Epithelial cell of prostate (primary cell): ENCODE measurements at regions not wholly inside any gene's neighbourhood (a gene's known extent, or its start where the extent isn't known, plus 50 kb on each side); places are given as distances from the start of the nearest gene placed in this dataset.

ENCODE experiments used
- DNase-seq: peaks from one replicate; pipeline ENCODE4 v3.0.0-alpha.2; 2011; ENCODE audit warnings: low read depth, low spot score
- H3K27ac ChIP-seq: fragments of 450-650 bp; 2 replicates; pipeline ENCODE4 v1.5.1; 2017; ENCODE audit warnings: mild to moderate bottlenecking

DNA sequence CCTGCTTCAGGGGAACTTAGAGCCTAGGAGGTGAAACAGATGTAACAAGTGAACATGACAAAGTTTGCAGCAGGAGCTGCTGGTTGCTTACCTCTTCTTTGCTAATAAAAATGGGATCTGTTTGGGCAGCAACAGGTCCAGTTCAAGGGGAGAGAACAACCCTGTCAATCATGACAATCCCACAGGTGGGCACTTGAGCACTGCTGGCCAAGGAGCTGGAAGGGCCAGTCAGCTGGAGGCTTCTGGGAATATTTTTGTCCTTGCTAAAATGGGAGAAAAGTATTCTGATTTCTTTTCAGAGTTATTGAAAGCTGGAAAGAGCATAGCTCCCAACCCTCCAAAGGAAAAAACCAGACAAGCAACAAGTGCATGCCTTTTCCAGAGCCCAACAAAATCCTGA is 477.7 kb upstream of the SULF2 start:
- DNase-seq: no peak
- H3K27ac ChIP-seq: no peak overlapping the region

DNA sequence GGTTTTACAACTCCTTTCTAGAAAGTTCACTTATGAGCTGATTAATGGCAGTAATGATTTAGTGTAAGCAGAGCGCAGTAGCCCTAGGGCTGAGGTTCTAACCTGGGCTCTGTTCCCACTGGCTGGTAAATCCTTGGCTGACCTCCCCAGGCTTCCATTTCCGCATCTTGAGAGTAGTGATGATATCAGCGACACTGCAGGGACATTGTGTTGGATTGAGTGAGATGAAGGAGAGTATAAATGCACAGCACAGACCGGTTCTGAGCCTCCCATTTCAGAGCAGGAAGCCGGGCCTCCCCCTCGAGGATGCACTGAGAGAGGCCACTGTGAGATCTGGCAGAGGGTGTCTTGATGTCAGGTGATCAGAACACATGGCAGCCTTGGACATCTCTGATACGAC is 477.2 kb upstream of the SULF2 start:
- H3K27ac ChIP-seq: no peak overlapping the region
- DNase-seq: no peak

DNA sequence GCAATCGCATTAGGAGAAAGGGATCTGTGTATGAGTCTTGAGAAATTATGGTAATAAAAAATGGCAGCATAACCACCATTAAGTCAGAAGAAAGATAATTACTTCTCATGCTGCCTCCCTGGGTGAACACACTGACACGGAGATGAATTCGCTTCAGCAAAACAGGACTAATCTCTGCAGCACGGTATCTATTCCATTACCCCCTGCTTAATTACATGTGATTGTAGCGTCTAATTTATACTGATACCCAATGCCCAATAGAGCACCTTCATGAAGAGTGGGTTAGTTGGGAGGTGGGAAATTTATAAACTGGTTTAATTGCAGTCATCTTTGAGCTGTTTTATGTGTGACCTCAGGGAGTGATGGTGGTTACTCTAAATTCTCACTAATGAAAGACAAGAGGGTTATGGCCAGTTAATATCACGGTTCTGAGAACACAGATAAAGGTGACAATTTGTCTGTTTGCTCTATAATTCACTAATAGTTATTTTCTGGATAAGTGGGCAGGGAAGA is 476.2 kb upstream of the SULF2 start:
- no peak overlapping the region for H3K27ac ChIP-seq
- DNase-seq: no peak

DNA sequence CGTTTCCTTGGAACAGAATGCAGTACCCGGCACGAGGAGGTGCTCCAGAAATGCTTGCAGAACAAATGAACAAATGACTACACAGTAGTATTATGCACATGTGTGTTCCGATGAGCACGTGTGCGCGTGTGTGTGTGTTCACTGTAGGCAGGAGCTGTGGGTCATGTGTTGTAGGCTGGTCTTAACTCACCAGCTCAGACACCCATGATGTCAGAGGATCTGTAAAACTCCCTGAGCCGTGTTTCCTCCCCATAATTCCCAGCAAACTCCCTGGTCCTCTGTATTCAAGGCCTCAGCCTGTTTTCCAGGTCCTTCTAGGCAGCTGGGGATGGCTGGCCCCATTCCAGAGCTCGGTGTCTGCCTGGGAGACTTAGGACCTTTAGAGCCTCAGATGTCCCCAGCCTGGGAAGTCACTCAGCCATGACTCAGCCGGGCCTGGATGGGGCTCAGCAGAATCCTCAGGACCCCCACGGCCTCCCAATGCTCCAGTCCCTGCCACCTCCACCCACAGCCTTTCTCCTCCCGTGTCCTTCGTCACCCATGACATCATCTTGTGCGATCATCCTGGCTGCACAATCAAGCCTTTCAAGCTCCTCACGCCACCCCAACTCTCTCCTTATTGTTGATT is 475.0 kb upstream of the SULF2 start:
- H3K27ac ChIP-seq: no peak overlapping the region
- DNase-seq: no peak

DNA sequence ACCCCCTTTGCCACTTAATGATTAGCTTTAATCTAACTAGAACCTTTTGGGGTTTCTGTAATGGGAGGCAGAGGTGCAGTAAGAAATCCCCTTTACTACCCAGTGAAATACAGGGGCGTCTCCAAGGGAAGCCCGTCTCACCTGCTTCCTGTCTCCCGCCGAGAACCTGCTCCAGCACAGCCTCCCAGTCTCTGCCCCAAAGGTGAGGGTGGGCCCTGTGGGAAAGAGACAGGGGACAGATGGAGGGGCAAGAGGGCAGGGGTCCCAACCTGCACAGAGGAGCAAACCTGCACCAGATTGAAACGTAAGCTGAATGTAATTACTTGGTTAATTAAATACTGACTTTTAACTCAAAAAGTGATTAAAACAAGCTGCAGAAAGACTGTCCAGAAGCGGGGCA is 474.2 kb upstream of the SULF2 start:
- DNase-seq: no peak

DNA sequence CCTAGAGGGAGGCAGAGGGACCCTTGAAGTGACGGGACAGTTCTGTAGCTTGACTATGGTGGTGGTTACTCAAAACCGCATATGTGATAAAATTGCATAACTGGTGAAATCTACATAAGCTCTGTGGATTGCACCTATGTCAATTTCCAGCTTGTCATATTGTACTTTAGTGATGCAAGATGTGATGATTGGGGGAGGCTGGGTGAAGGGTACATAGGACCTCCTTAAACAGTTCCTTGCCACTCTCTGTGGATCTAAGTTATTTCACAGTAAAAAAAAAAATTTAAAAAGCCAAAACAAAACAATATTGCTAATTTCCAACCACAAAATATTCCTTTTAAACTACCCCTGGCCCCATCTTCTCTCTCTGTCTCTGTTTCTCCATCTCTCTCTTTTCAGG is 472.6 kb upstream of the SULF2 start:
- H3K27ac ChIP-seq: no peak overlapping the region
- DNase-seq: no peak

More for the DNA sequence above, 474.2 kb upstream of the SULF2 start:
- H3K27ac ChIP-seq: no peak overlapping the region

DNA sequence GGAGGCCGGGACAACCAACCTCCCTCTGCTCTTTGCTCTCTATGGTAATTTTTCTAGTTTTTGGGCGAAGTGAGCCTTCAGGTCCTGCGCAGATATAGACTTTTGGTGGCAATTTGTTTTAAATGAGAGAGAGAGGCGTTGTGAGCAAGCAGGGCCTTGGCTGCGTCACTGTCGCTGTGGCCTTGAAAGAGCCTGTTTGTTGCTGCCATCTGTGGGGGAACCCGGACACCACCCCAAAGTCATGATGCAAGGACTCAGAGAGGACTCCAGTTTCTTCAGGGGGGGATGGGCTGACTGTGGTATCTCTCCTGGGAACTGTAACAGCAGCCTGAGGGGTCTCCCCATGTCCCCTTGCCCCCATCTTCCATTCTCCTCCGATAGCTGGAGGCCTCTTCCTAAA is 462.7 kb upstream of the SULF2 start:
- DNase-seq: no peak
- H3K27ac ChIP-seq: no peak overlapping the region

DNA sequence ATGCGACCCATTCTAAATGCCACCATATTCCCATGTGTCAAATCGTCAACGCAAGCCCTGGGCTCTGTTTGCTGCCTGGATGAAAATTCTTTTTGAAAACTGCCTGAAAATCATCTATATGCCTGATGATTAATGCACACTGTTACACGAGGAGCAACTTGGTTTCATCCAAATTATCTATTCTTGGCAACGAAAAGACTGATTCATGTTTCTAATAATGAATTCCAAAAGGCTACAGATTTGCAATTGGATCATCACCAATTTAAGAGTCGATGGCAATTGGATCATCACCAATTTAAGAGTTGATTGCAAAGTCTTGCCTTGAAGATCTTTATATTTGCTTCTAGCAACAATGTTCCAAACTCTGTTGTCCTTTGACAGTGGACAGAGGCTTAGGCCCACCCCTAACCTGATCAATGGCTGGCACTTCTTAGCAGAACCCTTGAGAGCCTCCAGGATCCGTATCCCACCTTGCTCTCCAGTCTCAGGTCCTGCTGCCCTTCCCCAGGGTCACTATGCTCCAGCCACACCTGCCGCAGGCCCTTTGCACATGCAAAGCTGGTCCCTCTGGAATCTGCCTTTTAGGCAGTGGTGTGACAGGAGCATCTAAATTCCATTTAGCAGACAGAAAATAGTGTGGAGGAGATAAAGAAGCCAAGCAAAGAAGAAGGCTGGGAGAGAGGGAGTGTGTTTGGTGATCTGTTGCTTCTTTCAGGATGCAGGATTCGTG is 460.9 kb upstream of the SULF2 start:
- no peak for DNase-seq
- H3K27ac ChIP-seq: no peak overlapping the region

DNA sequence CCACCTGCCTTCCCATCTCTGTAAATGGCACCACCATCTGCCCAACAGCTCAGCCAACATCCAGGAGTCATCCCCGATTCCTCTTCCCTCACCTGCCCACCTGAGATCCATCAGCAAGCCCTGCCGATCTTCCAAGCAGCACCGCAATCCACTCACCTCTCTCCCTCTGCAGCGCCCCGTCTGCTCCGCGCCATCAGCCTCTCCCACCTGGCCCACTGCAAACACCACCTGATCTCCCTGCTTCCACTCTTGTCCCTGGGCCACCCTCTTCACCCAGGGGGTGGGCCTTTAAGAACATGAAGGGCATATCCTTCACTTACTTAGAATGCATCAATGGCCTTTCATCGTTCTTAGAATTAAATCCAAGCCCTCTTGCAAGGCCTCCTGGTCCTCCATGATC is 457.3 kb upstream of the SULF2 start:
- DNase-seq: no peak
- no peak overlapping the region for H3K27ac ChIP-seq

DNA sequence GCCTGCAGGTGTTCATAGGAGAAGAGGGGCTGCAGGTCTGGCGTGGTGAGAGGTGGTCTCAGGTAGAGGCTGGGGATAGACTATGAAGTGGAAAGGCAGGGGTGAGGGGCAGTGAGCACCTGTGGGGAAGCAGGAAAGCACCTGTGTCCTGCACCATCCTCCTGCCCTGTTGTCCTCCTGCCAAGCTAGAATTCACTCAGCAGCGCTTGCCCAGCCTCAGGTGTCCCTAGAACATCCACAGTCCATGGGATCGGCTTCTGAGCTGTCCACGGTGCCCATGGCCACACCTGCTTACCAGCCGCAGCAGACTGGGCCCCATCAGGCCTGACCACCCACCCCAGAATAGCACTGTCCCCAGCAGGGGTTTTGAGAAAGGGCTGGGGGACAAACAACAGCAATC is 456.2 kb upstream of the SULF2 start:
- DNase-seq: no peak
- H3K27ac ChIP-seq: no peak overlapping the region

DNA sequence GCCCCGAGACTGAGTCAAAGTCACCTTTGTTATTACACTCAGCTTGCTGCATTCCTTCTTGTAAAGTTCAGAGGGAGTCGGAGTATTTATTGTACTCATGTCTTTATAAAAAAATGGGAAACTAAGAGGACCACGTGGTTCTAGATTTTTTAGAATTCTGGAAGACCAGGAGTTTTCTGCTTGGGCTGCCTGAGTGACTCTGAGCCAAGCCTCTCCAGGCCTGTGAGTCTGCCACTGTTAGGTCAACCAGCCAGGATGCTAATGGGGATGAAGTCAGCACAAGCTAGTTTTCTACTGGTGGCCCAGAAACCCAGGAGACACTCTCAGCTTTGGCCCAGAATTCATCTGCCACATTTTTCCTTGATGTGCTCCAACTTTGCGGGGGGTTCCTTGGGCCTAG is 453.5 kb upstream of the SULF2 start:
- DNase-seq: no peak
- no peak overlapping the region for H3K27ac ChIP-seq

DNA sequence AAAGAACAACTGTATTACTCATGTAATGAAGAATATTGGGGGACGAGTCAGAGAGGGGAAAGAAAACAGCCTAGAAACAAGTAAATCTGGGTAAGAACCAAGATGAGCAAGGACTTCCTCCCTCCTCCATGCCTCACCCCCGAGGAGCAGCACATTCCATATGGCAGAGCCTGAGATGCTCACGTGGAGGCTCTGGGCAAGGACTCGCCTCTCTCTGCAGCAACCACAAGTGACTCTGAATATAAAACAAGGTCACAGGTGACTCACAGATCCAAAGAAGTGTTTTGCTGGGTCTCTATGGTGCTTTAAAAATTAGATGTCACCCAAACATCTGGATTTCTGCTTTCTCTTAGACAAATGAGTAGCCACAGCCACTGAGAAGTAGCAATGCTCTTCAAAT is 453.0 kb upstream of the SULF2 start:
- H3K27ac ChIP-seq: no peak overlapping the region
- DNase-seq: no peak

DNA sequence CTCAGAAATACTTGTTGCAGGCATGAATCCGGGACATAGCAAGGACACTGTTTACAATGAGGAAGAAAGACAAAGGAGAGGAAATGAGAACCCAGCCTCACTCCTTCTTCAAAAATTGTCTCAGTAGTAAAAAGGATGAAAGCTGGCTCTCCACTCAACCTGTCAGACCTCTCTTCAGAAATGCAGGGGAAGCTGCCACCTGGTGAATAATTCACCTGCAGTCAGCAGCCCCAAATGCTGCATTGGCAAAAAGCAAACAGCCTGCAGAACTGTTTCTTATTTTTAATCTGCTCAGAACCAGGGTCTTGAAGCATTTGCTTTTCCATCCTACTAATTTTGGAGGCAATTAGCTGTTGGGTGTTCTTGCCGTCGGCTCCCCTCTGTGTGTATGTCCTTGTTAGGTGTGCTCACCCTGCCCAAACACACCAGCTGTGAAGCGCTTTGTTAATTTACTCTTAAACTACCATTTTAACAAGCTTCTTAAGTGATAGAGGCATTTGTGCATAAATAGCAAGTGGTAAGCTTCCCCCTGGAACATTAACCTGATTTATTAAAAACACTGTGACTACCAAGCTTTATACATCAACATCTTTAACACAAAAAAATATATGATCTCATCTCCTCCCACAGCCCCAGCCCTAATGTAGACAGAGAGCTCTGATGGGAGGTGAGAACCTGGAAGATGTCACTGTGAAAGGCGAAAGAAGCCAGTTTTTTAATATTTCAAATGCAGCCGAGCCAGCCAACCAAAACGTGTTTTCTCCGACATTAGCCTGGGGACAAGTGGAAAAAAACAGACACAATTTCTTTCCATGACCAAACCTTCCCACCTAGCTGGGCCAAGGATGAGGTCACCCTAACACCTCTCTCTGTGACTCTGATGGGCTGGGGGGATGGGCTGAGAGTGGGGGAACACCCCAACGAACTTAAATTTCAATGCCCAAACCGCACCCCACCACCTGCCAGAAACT is 451.0 kb upstream of the SULF2 start:
- no peak for DNase-seq
- no peak overlapping the region for H3K27ac ChIP-seq

DNA sequence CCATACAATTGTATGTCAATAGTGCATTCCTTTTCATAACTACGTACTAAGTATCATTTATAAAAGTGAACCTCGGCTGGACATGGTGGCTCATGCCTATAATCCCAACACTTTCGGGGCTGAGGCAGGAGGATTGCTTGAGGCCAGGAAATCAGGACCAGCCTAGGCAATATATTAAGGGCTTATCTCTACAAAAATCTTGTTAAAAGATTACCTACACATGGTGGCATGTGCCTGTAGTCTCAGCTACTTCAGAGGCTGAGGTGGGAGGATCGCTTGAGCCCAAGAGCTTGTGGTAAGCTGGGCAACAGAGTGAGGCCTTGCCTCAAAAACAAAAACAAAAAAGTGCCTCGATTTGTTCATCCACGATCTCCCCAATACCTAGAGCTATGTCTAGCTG is 449.7 kb upstream of the SULF2 start:
- H3K27ac ChIP-seq: no peak overlapping the region
- DNase-seq: no peak

DNA sequence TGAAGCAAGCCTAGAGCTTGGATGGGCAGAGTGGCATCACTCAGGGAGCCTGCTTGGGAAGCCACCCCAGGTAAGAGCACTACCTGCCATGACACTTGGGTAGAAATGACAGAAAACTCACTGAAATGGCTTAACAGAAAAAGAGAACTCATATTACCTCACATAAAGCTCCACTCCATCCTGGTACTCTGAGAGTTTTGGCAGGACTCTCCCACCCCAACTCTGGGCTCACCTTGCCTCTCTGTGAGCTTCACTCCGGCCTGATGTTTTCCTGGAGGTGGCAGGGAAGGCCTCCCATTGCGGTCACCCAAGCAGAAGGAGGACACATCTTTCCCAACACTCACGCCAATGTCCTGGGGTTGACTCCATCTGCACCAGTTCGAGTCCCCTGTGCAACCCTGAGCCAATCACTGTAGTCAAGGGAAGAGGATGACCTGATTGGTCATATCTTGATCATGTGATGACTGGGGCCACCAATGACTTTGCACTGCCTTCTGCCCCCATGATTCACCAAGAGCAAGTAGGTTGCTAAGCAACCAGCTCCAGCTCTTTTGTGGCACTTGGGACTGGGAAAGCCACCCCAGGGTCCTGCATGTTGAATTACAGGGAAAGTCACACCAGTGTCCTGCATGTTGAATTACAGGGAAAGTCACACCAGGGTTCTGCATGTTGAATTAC is 446.1 kb upstream of the SULF2 start:
- DNase-seq: no peak
- H3K27ac ChIP-seq: no peak overlapping the region

DNA sequence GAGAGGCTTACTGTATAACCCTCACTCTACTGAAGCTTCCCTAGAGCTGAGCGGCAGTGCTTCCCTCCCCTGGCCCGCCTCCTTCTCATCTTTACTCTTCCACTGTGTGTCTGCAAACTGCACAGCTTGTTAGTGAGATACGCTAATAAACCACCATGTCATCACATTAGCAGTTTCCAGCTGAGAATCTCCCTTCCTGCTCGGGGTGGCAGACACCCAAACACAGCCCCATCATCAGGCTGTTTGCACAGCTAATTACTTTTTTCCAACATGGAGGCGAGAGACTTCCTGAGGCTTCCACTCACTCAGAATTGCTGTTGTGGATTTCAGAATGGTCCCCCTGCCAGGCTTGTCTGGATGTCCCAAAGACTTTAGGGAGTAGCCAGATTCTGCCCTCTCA is 444.9 kb upstream of the SULF2 start:
- H3K27ac ChIP-seq: no peak overlapping the region
- DNase-seq: no peak

DNA sequence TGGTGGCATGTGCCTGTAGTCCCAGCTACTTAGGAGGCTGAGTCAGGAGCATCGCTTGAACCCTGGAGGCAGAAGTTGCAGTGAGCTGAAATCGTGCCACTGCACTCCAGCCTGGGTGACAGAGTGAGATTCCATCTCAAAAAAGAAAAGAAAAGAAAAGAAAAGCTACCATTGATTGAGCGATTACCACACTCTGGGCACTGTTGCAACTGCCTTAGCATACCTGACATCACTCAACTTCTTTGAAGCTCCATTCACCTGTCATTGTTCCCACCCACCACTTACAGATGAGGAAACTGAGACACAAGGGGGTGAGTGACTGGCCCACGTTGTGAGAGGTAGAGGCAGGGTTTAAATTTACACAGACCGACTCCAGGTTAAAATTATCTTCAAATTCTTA is 442.1 kb upstream of the SULF2 start:
- no peak overlapping the region for H3K27ac ChIP-seq
- no peak for DNase-seq

DNA sequence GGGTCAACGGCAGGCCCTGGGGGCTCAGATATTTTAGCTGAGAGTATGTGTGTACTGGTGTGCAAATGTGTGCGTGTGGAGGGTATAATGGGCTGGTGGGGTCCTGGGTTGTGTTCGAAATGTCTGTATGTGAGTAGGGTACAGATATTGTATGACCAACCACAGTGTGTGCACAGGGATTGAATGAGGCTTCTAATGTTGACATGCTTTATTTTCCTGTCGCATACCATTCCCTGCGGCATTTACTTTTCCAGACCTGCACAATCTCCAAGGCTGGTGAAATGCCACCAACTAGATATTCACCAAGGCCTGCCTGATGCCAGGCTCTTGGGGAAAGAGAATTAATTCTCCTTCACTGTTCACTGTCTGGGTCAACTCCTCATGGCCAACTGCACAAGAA is 441.4 kb upstream of the SULF2 start:
- DNase-seq: no peak
- H3K27ac ChIP-seq: no peak overlapping the region

DNA sequence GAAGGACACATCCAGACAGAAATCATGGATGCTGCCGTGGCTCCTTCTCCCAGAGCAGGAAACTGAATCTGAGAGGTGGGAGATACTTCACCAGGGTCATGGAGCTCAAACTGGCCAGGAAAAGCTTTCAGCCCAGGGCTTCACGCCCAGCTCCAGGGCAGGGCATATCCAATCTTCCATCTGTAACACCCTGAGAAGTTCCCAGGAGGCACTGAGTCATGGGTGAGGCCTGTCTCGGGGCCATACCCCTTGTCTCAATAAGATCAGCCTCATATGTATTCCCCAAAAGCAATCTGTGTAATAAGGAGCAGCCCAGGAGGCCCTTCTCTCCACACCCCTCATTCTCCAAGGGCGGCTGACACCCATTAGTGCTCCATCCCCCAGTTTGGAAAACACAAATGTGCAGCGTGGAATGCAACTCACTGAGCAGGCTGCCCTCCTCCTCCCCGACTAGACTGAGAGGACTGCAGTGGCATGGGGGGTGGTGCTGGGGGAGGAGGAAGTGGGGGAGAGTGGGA is 439.3 kb upstream of the SULF2 start:
- no peak for DNase-seq
- H3K27ac ChIP-seq: no peak overlapping the region

DNA sequence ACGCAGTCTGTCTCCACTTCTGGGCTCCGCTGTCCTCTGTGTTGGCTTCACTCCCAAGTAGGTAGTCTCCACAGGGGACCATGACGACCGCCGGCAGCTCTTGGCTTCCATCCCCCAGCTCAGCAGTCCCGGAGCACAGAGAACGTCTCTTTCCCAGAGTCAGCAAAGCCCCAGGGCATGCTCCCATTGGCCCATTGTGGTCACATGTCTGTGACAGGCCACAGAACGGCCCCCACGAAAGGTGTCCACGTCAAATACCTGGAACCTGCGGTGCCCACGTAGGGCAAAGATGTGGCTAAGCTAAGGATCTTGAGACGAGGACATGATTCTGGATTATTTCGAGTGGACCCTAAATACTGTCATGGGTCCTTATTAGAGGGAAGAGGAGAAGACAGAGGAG is 438.4 kb upstream of the SULF2 start:
- H3K27ac ChIP-seq: no peak overlapping the region
- DNase-seq: no peak
